ENCODE measurements at regions not wholly inside any gene's neighbourhood (a gene's known extent, or its start where the extent isn't known, plus 50 kb on each side); places are given as distances from the start of the nearest gene placed in this dataset.

DNA sequence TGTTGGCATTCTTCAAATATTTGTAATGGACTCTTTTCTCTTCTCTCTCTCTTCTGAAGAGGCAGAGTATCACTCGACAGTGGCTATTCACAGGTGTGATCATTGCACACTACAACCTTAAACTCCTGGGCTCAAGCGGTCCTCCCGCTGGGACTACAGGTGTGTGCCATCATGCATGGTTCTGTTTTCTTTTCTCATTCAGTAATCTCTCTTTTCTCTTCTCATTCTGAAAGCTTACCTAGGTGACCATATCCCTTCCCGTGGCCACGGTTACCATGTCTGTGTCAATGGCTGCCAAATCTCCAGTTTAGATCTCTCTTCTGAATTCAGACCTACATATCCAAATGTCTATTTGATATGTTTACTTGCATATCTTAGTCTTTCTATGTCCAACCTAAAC, 96.3 kb downstream of the SOX2 start:
- H2AFZ ChIP-seq: no peak overlapping the region
- no peaks in the 10 kb centered on the region for H3K36me3 ChIP-seq (ENCODE audit: low read depth)
- TF ChIP-seq EZH2phosphoT487 (IDR thresholded peaks at IDR 0.05; ENCODE audit: insufficient read depth, low read depth) (no peak), EZH2 (IDR thresholded peaks at IDR 0.05; ENCODE audit: insufficient read depth, poor library complexity, severe bottlenecking) (no peak)
- no peaks in the 10 kb centered on the region for H3K9me3 ChIP-seq (ENCODE audit: low read depth)
- DNase-seq: no peak
- H3K9me2 ChIP-seq (ENCODE audit: insufficient read depth): no peaks in the 10 kb centered on the region
- no peaks in the 10 kb centered on the region for H4K20me1 ChIP-seq (ENCODE audit: insufficient read depth)
- H3K4me3 ChIP-seq: no peak overlapping the region
- H3K27ac ChIP-seq: no peak overlapping the region
- in situ Hi-C loops (cut with MboI): no loop called here
- H3K4me2 ChIP-seq (ENCODE audit: unreplicated experiment): no peak overlapping the region
- 45 to 47% methylated on average over 5 of the region's 5 CpGs for WGBS, 2 experiments (ENCODE audit: low coverage in 1 of 2, low lambda C conversion rate in 2 of 2, missing lambda C conversion rate in 2 of 2)
- H3K79me2 ChIP-seq (ENCODE audit: insufficient read depth): no peaks in the 10 kb centered on the region
- no peak overlapping the region for H3K9ac ChIP-seq
- H3K27me3 ChIP-seq (replicated peaks; ENCODE audit: insufficient read depth): no peaks in the 10 kb centered on the region
- H3K4me1 ChIP-seq (ENCODE audit: insufficient read depth): no peaks in the 10 kb centered on the region
- no peaks in the 10 kb centered on the region for H3F3A ChIP-seq (ENCODE audit: insufficient read depth)

DNA sequence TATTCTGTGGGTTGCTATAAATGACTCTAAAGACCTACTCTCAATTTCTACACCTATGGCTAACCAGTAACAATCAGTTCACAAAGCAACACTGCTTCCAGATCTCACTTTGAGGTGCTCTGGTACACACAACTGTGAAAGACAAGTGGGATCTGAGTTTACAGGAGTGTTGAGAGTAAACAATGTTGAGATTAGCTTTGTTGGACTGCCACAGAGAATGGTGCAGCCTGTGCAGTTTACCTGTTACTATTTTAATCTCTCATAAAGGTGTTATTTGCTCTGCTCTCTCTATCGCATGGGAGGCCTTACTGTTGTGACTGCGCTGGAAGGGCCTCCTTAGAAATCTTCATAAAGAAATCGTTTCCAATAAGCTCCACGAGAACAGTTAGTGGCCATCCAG, 112.0 kb downstream of the SOX2 start:
- no peak overlapping the region for H3K4me3 ChIP-seq
- H2AFZ ChIP-seq: no peak overlapping the region
- H3K9me3 ChIP-seq (ENCODE audit: low read depth): no peaks in the 10 kb centered on the region
- H3K79me2 ChIP-seq (ENCODE audit: insufficient read depth): no peaks in the 10 kb centered on the region
- no peaks in the 10 kb centered on the region for H3K4me1 ChIP-seq (ENCODE audit: insufficient read depth)
- no peaks in the 10 kb centered on the region for H3K36me3 ChIP-seq (ENCODE audit: low read depth)
- H3K27ac ChIP-seq: no peak overlapping the region
- H3K9ac ChIP-seq: no peak overlapping the region
- TF ChIP-seq EZH2phosphoT487 (IDR thresholded peaks at IDR 0.05; ENCODE audit: insufficient read depth, low read depth) (no peak), EZH2 (IDR thresholded peaks at IDR 0.05; ENCODE audit: insufficient read depth, poor library complexity, severe bottlenecking) (no peak)
- in situ Hi-C loops (cut with MboI): no loop called here
- no peaks in the 10 kb centered on the region for H3K9me2 ChIP-seq (ENCODE audit: insufficient read depth)
- no peak overlapping the region for H3K4me2 ChIP-seq (ENCODE audit: unreplicated experiment)
- H4K20me1 ChIP-seq (ENCODE audit: insufficient read depth): no peaks in the 10 kb centered on the region
- no peaks in the 10 kb centered on the region for H3K27me3 ChIP-seq (replicated peaks; ENCODE audit: insufficient read depth)
- 49 to 51% methylated on average over 4 of the region's 4 CpGs for WGBS, 2 experiments (ENCODE audit: low coverage in 1 of 2, low lambda C conversion rate in 2 of 2, missing lambda C conversion rate in 2 of 2)
- no peak for DNase-seq
- H3F3A ChIP-seq (ENCODE audit: insufficient read depth): no peaks in the 10 kb centered on the region

DNA sequence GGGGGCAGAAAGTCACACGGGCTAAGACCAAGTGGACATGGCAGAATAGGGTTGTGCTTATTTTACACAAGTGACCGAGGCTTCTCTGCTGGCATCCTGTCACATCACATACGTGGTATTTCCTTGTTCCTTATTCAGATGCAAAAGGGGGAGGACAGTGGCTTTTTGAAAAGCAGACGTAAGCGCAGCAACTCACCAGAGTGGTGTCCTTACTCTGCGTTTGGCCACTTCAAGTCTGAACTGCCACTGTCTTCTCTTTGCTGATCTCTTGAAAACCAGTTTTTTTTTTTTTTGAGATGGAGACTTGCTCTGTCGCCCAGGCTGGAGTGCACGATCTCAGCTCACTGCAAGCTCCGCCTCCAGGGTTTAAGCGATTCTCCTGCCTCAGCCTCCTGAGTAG, 113.2 kb downstream of the SOX2 start:
- Histone ChIP-seq H3K4me1 (ENCODE audit: insufficient read depth) (no peaks in the 10 kb centered on the region), H3F3A (ENCODE audit: insufficient read depth) (no peaks in the 10 kb centered on the region), H3K9ac (no peak overlapping the region), H4K20me1 (ENCODE audit: insufficient read depth) (no peaks in the 10 kb centered on the region), H3K36me3 (ENCODE audit: low read depth) (no peaks in the 10 kb centered on the region), H3K9me2 (ENCODE audit: insufficient read depth) (no peaks in the 10 kb centered on the region), H3K27ac (no peak overlapping the region), H2AFZ (no peak overlapping the region), H3K4me3 (no peak overlapping the region), H3K79me2 (ENCODE audit: insufficient read depth) (no peaks in the 10 kb centered on the region), H3K4me2 (ENCODE audit: unreplicated experiment) (no peak overlapping the region), H3K9me3 (ENCODE audit: low read depth) (no peaks in the 10 kb centered on the region), H3K27me3 (replicated peaks; ENCODE audit: insufficient read depth) (no peaks in the 10 kb centered on the region)
- 43 to 45% methylated on average over 10 of the region's 10 CpGs for WGBS, 2 experiments (ENCODE audit: low coverage in 1 of 2, low lambda C conversion rate in 2 of 2, missing lambda C conversion rate in 2 of 2)
- TF ChIP-seq EZH2 (IDR thresholded peaks at IDR 0.05; ENCODE audit: insufficient read depth, poor library complexity, severe bottlenecking): no peak
- no peak for TF ChIP-seq EZH2phosphoT487 (IDR thresholded peaks at IDR 0.05; ENCODE audit: insufficient read depth, low read depth)
- in situ Hi-C loops (cut with MboI): no loop called here
- no peak for DNase-seq

DNA sequence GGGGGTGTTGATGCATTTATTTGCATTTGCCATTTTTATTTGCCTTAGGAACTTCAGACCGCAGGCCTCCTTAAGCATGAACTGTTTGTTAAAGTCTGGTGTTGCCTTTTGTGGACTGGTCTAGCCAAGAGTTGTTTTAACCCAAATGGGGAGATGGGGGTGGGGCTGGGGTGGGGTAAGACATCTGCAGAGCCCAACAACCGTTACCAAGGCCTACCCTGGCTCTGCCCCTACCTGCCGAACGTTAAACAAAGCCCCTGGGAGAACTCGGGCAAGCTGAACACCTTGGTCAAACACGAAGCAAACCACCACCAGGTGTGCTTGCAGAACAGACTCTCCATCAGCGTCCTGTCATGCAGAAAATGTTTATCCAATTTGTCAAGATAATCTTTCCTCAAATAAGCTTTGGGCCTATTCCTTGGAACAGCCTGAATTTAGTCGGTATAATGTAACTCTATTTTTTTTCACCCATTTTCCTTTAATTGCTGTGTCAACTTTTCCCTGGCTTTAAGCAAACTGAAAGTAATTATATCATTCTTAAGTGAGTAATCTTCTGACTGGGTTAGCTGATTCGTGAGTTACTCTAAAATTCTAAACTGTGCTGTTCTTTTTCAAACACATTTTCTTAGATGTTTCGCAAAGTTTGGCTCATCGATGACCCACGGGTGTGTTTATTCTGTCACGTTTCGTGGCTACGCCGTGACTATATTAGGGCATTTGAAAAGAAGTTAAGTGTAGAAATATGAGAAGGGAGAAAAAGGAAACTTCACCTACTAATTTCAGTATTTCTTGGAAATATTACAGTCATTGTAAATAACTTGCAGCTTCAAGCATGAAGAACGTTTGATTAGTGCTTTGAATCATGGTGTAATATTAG, 127.6 kb downstream of the SOX2 start:
- 37 to 40% methylated on average over 17 of the region's 17 CpGs for WGBS, 2 experiments (ENCODE audit: low coverage in 1 of 2, low lambda C conversion rate in 2 of 2, missing lambda C conversion rate in 2 of 2)
- H3K9me2 ChIP-seq (ENCODE audit: insufficient read depth): no peaks in the 10 kb centered on the region
- no peaks in the 10 kb centered on the region for H3K4me1 ChIP-seq (ENCODE audit: insufficient read depth)
- TF ChIP-seq EZH2 (IDR thresholded peaks at IDR 0.05; ENCODE audit: insufficient read depth, poor library complexity, severe bottlenecking) (no peak), EZH2phosphoT487 (IDR thresholded peaks at IDR 0.05; ENCODE audit: insufficient read depth, low read depth) (no peak)
- no peak overlapping the region for H3K4me2 ChIP-seq (ENCODE audit: unreplicated experiment)
- H3F3A ChIP-seq (ENCODE audit: insufficient read depth): no peaks in the 10 kb centered on the region
- H3K27ac ChIP-seq: no peak overlapping the region
- no peaks in the 10 kb centered on the region for H3K36me3 ChIP-seq (ENCODE audit: low read depth)
- no peaks in the 10 kb centered on the region for H3K79me2 ChIP-seq (ENCODE audit: insufficient read depth)
- no peak for DNase-seq
- no peak overlapping the region for H3K9ac ChIP-seq
- in situ Hi-C loops (cut with MboI): no loop called here
- no peaks in the 10 kb centered on the region for H3K27me3 ChIP-seq (replicated peaks; ENCODE audit: insufficient read depth)
- no peaks in the 10 kb centered on the region for H3K9me3 ChIP-seq (ENCODE audit: low read depth)
- no peak overlapping the region for H2AFZ ChIP-seq
- H3K4me3 ChIP-seq: no peak overlapping the region
- no peaks in the 10 kb centered on the region for H4K20me1 ChIP-seq (ENCODE audit: insufficient read depth)

Data from GM23248 (cell line).